ENCODE measurements at regions not wholly inside any gene's neighbourhood (a gene's known extent, or its start where the extent isn't known, plus 50 kb on each side); places are given as distances from the start of the nearest gene placed in this dataset.

DNA sequence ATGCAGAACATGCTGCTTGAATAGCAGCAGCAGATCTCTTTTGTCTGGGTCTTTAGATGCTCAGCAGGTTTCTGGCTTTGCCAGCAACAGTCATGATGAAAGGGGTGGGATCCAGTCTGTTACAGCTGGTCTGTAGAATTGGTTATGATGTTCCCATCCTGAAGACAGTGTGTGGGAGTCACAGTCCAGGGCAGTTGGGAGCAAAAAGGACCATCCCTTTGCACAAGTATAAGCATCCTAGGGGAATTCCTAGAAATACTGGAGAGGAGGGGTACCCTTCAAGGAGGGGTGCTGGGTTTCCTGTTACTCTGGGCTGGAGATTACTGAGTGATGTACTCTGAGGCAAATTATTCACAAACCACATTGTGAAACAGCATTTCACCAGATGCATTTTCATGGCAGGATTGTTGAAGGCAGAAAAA, 119.9 kb upstream of the RND3 start:
- Mint-ChIP-seq H3K27ac (ENCODE audit: unreplicated experiment) (peak overlapping the region; percentile 24), H3K27me3 (ENCODE audit: low read depth, unreplicated experiment) (no peaks in the 10 kb centered on the region), H3K4me1 (ENCODE audit: low read depth, unreplicated experiment) (peaks cover 19% of the 10 kb centered on the region), H3K9me3 (ENCODE audit: unreplicated experiment) (no peaks in the 10 kb centered on the region), H3K36me3 (ENCODE audit: low read depth, unreplicated experiment) (no peaks in the 10 kb centered on the region), H3K4me3 (ENCODE audit: unreplicated experiment) (no peak overlapping the region)
- no peaks in the 10 kb centered on the region for H3K9me3 ChIP-seq (ENCODE audit: insufficient read depth, low read depth, low read length)
- H3K27me3 ChIP-seq (ENCODE audit: insufficient read depth, low read length) = no peaks in the 10 kb centered on the region
- TF ChIP-seq, protein P1, sequence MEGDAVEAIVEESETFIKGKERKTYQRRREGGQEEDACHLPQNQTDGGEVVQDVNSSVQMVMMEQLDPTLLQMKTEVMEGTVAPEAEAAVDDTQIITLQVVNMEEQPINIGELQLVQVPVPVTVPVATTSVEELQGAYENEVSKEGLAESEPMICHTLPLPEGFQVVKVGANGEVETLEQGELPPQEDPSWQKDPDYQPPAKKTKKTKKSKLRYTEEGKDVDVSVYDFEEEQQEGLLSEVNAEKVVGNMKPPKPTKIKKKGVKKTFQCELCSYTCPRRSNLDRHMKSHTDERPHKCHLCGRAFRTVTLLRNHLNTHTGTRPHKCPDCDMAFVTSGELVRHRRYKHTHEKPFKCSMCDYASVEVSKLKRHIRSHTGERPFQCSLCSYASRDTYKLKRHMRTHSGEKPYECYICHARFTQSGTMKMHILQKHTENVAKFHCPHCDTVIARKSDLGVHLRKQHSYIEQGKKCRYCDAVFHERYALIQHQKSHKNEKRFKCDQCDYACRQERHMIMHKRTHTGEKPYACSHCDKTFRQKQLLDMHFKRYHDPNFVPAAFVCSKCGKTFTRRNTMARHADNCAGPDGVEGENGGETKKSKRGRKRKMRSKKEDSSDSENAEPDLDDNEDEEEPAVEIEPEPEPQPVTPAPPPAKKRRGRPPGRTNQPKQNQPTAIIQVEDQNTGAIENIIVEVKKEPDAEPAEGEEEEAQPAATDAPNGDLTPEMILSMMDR (IDR thresholded peaks at IDR 0.05; ENCODE audit: insufficient read depth, low read depth, low read length) = no peak
- no peak for TF ChIP-seq EZH2 (IDR thresholded peaks at IDR 0.05; ENCODE audit: insufficient read depth, low read length)
- no peak overlapping the region for H2AFZ ChIP-seq (ENCODE audit: low read depth, low read length)
- no peaks in the 10 kb centered on the region for H4K20me1 ChIP-seq (ENCODE audit: insufficient read depth, low read length)
- no peak overlapping the region for H3K4me3 ChIP-seq (ENCODE audit: insufficient read depth, low read depth, low read length)
- no peak overlapping the region for H3K4me2 ChIP-seq (ENCODE audit: low read length)
- H3K79me2 ChIP-seq (ENCODE audit: insufficient read depth, low read length) = no peaks in the 10 kb centered on the region
- H3K4me1 ChIP-seq (ENCODE audit: insufficient read depth, low read length) = no peaks in the 10 kb centered on the region
- no peak for DNase-seq (ENCODE audit: low read depth)
- no peak for FAIRE-seq
- no peak overlapping the region for H3K27ac ChIP-seq (ENCODE audit: low read depth, low read length)
- H3K36me3 ChIP-seq (ENCODE audit: insufficient read depth, low read length) = no peaks in the 10 kb centered on the region
- no peak overlapping the region for H3K9ac ChIP-seq (ENCODE audit: low read length)

DNA sequence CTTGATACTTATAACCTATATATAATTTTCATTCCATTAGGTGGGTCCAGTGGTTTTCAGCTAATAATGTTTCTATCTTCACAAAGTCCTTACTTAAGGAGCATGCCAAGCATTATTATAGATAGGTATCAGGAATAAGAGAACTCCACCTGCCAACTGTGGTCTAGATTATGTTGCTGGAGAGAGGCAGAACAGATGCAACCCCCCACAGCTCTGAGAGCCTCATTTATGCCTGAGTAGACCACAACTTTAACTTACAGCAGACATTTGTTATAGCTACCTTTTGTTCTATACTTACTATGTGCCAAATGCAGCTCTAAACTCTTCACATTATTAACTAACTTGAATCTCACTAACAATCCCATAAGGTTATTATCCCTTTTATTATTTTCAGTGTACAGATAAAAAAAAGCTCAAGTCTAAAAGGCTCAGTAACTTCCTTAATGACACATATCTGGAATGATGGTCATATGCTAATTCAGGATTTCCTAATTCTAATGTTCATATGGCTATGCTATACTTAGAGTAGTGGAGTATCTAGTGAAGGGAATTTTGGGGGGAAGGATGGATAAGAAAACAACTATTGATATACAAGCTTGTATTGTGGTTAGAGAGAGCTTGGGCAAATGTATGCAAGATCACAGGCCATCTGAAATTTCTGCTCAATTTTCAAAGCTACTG, 119.1 kb upstream of the RND3 start:
- no peaks in the 10 kb centered on the region for H3K27me3 ChIP-seq (ENCODE audit: insufficient read depth, low read length)
- no peak for TF ChIP-seq EZH2 (IDR thresholded peaks at IDR 0.05; ENCODE audit: insufficient read depth, low read length)
- TF ChIP-seq, protein P1 (IDR thresholded peaks at IDR 0.05; ENCODE audit: insufficient read depth, low read depth, low read length) = no peak
- DNase-seq (ENCODE audit: low read depth) = no peak
- no peaks in the 10 kb centered on the region for H3K9me3 Mint-ChIP-seq (ENCODE audit: unreplicated experiment)
- no peaks in the 10 kb centered on the region for H3K27me3 Mint-ChIP-seq (ENCODE audit: low read depth, unreplicated experiment)
- no peak overlapping the region for H2AFZ ChIP-seq (ENCODE audit: low read depth, low read length)
- H4K20me1 ChIP-seq (ENCODE audit: insufficient read depth, low read length) = no peaks in the 10 kb centered on the region
- H3K36me3 ChIP-seq (ENCODE audit: insufficient read depth, low read length) = no peaks in the 10 kb centered on the region
- H3K9me3 ChIP-seq (ENCODE audit: insufficient read depth, low read depth, low read length) = no peaks in the 10 kb centered on the region
- H3K4me3 ChIP-seq (ENCODE audit: insufficient read depth, low read depth, low read length) = no peak overlapping the region
- no peak overlapping the region for H3K4me3 Mint-ChIP-seq (ENCODE audit: unreplicated experiment)
- no peaks in the 10 kb centered on the region for H3K36me3 Mint-ChIP-seq (ENCODE audit: low read depth, unreplicated experiment)
- H3K27ac ChIP-seq (ENCODE audit: low read depth, low read length) = no peak overlapping the region
- peak; percentile 23 for FAIRE-seq
- peaks cover 23% of the 10 kb centered on the region for H3K4me1 Mint-ChIP-seq (ENCODE audit: low read depth, unreplicated experiment)
- H3K4me2 ChIP-seq (ENCODE audit: low read length) = no peak overlapping the region
- H3K9ac ChIP-seq (ENCODE audit: low read length) = no peak overlapping the region
- H3K4me1 ChIP-seq (ENCODE audit: insufficient read depth, low read length) = peaks cover 4% of the 10 kb centered on the region
- no peak overlapping the region for H3K27ac Mint-ChIP-seq (ENCODE audit: unreplicated experiment)
- no peaks in the 10 kb centered on the region for H3K79me2 ChIP-seq (ENCODE audit: insufficient read depth, low read length)

DNA sequence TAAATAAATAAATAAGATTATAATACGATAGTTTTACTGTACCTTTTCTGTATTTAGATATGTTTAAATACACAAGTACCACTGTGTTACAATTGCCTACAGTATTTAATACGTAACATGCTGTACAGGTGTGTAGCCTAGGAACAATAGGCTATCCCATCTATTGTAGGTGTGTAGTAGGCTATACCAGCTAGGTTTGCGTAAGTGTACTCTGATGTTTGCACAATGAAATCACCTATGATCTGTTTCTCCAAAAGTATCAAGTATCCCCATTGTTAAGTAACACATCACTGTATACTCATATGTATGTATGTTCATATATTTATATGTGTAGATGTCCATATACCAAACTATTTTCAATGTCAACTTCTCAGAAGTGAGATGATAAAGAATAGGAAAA, 118.2 kb upstream of the RND3 start:
- H3K36me3 Mint-ChIP-seq (ENCODE audit: low read depth, unreplicated experiment) = no peaks in the 10 kb centered on the region
- H3K4me3 Mint-ChIP-seq (ENCODE audit: unreplicated experiment) = no peak overlapping the region
- H3K4me1 Mint-ChIP-seq (ENCODE audit: low read depth, unreplicated experiment) = peaks cover 28% of the 10 kb centered on the region
- no peak overlapping the region for H3K9ac ChIP-seq (ENCODE audit: low read length)
- H3K36me3 ChIP-seq (ENCODE audit: insufficient read depth, low read length) = no peaks in the 10 kb centered on the region
- TF ChIP-seq, protein P1 (IDR thresholded peaks at IDR 0.05; ENCODE audit: insufficient read depth, low read depth, low read length) = no peak
- no peak for TF ChIP-seq EZH2 (IDR thresholded peaks at IDR 0.05; ENCODE audit: insufficient read depth, low read length)
- peaks cover 10% of the 10 kb centered on the region for H3K4me1 ChIP-seq (ENCODE audit: insufficient read depth, low read length)
- H3K4me2 ChIP-seq (ENCODE audit: low read length) = no peak overlapping the region
- no peak overlapping the region for H3K4me3 ChIP-seq (ENCODE audit: insufficient read depth, low read depth, low read length)
- H3K27ac ChIP-seq (ENCODE audit: low read depth, low read length) = no peak overlapping the region
- DNase-seq (ENCODE audit: low read depth) (no peak), FAIRE-seq (peak; percentile 29)
- no peak overlapping the region for H3K27ac Mint-ChIP-seq (ENCODE audit: unreplicated experiment)
- no peaks in the 10 kb centered on the region for H3K27me3 Mint-ChIP-seq (ENCODE audit: low read depth, unreplicated experiment)
- no peaks in the 10 kb centered on the region for H3K9me3 Mint-ChIP-seq (ENCODE audit: unreplicated experiment)
- H3K79me2 ChIP-seq (ENCODE audit: insufficient read depth, low read length) = no peaks in the 10 kb centered on the region
- H3K27me3 ChIP-seq (ENCODE audit: insufficient read depth, low read length) = no peaks in the 10 kb centered on the region
- no peak overlapping the region for H2AFZ ChIP-seq (ENCODE audit: low read depth, low read length)
- no peaks in the 10 kb centered on the region for H3K9me3 ChIP-seq (ENCODE audit: insufficient read depth, low read depth, low read length)
- H4K20me1 ChIP-seq (ENCODE audit: insufficient read depth, low read length) = no peaks in the 10 kb centered on the region

Measured in astrocyte (in vitro differentiated cells and primary cell).